ENCODE measurements at regions not wholly inside any gene's neighbourhood (a gene's known extent, or its start where the extent isn't known, plus 50 kb on each side); places are given as distances from the start of the nearest gene placed in this dataset.

DNA sequence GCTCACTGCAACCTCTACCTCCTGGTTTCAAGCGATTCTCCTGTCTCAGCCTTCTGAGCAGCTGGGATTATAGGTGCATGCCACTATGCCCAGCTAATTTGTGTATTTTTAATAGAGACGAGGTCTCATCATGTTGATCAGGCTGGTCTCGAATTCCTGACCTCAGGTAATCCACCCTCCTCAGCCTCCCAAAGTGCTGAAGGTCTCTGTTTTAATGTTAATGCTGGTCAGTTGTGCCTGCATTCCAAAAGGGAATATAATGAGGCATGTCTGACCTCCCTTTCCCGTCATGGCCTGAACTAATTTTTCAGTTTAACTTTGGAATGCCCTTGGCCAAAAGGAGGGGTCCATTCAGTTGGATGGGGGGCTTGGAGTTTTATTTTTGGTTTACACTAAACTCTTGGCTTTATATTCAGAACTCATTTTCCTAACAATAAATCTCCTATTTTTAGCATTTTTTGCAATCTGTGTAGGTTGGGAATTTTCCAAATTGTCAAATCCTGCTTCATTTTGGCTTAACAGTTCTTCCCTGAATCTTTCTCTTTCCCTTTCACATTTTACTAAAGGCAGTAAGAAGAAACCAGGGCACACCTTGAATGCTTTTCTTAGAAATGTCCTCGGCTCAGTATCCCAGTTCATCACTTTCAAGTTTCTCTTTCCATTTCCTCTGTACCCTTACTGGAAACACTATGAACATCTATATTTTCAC lies 1175.5 kb downstream of the MAT2B start:
- Mint-ChIP-seq H3K36me3 (ENCODE audit: low read depth) (no peaks in the 10 kb centered on the region), H3K4me3 (no peak overlapping the region), H3K9me3 (ENCODE audit: low read depth) (peaks cover 2% of the 10 kb centered on the region), H3K27ac (no peak overlapping the region), H3K27me3 (no peaks in the 10 kb centered on the region), H3K4me1 (no peaks in the 10 kb centered on the region)
- POLR2A ChIA-PET = no interaction called here
- DNase-seq (no peak), ATAC-seq (no peak)
- CTCF ChIA-PET = no interaction called here
- intact Hi-C loops (cut with DNase I, micrococcal nuclease) = no loop called here

DNA sequence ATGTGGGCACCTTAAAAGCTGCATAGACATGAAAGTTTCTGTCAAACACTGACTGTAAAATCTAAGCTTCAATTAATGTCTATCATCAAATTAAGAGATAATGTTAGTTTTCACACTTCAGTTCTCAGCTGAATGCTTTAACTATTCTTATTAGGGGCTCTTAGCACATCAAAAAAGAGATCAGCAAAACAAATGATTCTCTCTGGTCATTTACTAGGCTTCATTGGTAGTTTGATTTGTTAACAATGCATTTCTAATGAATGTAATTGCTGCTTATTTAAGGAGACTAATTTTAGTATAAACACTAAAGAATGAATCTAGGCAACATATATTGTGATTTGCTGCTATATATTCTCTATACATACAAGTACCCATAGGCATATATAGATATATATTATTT lies 1182.0 kb downstream of the MAT2B start:
- POLR2A ChIA-PET = no interaction called here
- intact Hi-C loops (cut with DNase I, micrococcal nuclease) = no loop called here
- H3K4me3 Mint-ChIP-seq = no peak overlapping the region
- no peaks in the 10 kb centered on the region for H3K27me3 Mint-ChIP-seq
- DNase-seq (no peak), ATAC-seq (no peak)
- CTCF ChIA-PET = no interaction called here
- H3K36me3 Mint-ChIP-seq (ENCODE audit: low read depth) = no peaks in the 10 kb centered on the region
- no peaks in the 10 kb centered on the region for H3K9me3 Mint-ChIP-seq (ENCODE audit: low read depth)
- H3K27ac Mint-ChIP-seq = no peak overlapping the region
- H3K4me1 Mint-ChIP-seq = no peaks in the 10 kb centered on the region

DNA sequence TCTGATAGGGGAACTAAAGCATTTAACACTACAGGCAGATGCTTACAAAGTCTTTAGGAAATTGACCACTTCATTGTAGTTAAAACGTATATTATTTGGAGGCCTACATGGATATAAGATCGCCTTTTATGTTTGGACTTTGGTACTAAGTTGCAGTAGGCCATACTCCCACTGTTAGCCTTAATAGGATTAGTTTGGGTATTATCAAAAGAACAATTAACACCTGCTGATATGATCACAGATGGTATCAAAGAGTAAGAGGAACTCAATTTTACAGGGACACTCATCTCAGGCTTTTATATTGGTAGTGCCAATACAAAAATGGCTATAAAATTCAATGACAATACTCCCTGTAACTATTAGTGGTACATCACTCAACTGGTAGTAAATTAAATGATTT lies 1183.0 kb downstream of the MAT2B start:
- H3K27me3 Mint-ChIP-seq = no peaks in the 10 kb centered on the region
- H3K9me3 Mint-ChIP-seq (ENCODE audit: low read depth) = no peaks in the 10 kb centered on the region
- CTCF ChIA-PET = no interaction called here
- POLR2A ChIA-PET = no interaction called here
- H3K4me1 Mint-ChIP-seq = no peaks in the 10 kb centered on the region
- no peak overlapping the region for H3K4me3 Mint-ChIP-seq
- ATAC-seq (no peak), DNase-seq (no peak)
- intact Hi-C loops (cut with DNase I, micrococcal nuclease) = no loop called here
- no peaks in the 10 kb centered on the region for H3K36me3 Mint-ChIP-seq (ENCODE audit: low read depth)
- H3K27ac Mint-ChIP-seq = no peak overlapping the region

DNA sequence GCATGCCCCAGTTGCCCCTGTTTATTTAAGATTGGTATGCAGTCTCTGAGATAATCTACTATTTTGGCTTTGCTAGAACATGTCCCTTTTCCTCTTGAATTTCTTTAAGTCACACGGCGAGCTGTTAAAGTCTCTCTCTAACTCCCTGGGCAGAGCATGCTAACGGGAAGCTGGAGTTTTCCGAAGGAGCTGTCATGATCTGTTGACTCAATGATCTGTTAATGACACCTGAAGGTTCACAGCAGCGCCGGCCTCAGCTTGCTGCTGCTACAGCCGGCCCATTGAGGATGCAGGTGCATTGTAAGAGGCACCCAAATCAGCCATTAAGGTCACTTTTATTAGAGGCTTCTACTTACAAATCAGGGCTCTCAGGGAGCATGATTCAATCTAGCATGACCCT lies 1203.4 kb downstream of the MAT2B start:
- ChIA-PET POLR2A (no interaction called here), CTCF (no interaction called here)
- H3K36me3 Mint-ChIP-seq (ENCODE audit: low read depth) = no peaks in the 10 kb centered on the region
- no peaks in the 10 kb centered on the region for H3K4me1 Mint-ChIP-seq
- ATAC-seq (no peak), DNase-seq (no peak)
- intact Hi-C loops (cut with DNase I, micrococcal nuclease) = no loop called here
- no peaks in the 10 kb centered on the region for H3K27me3 Mint-ChIP-seq
- no peak overlapping the region for H3K4me3 Mint-ChIP-seq
- H3K9me3 Mint-ChIP-seq (ENCODE audit: low read depth) = peaks cover 4% of the 10 kb centered on the region
- H3K27ac Mint-ChIP-seq = no peak overlapping the region

DNA sequence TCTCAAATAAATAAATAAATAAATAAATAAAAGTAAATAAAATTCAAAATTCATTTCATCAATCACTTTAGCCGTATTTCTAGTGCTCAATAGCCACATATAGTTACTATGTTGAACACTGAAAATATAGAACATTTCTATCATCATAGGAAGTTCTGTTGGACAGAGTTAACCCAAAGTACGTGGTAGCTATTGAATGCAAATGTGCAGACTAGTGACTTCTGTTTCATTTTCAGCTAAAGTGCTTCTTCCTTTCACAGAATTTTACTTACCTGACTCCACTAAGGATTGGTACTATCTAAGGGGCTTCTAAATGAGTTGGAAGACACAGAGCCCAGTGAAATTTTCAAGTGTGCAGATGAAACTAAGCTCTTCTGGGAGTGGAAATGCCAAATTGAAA lies 1208.3 kb downstream of the MAT2B start:
- no peaks in the 10 kb centered on the region for H3K4me1 Mint-ChIP-seq
- H3K27me3 Mint-ChIP-seq = no peaks in the 10 kb centered on the region
- no peak for ATAC-seq
- no peak overlapping the region for H3K4me3 Mint-ChIP-seq
- no peak overlapping the region for H3K27ac Mint-ChIP-seq
- DNase-seq = no peak
- H3K9me3 Mint-ChIP-seq (ENCODE audit: low read depth) = peaks cover 4% of the 10 kb centered on the region
- ChIA-PET POLR2A (no interaction called here), CTCF (no interaction called here)
- H3K36me3 Mint-ChIP-seq (ENCODE audit: low read depth) = no peaks in the 10 kb centered on the region
- intact Hi-C loops (cut with DNase I, micrococcal nuclease) = no loop called here

DNA sequence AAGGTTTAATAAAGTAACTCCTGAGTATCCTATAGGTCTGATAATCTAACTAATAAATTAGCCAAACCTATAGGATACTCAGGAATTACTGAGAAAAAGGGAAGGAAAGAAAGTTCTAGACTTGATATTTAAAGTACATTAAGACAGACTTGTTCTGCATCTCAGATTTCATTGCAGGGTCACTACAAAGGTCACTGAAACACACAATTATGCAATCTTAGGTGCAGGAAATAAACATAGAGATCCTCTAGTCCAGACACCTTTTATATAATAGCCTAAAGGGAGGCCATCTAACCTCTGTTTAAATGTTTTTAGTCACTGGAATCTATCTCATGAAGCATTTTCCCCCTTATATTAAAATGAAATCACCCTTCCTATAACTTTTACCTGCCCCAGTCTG lies 1215.7 kb downstream of the MAT2B start:
- Mint-ChIP-seq H3K36me3 (ENCODE audit: low read depth) (no peaks in the 10 kb centered on the region), H3K9me3 (ENCODE audit: low read depth) (peaks cover 2% of the 10 kb centered on the region), H3K4me1 (no peaks in the 10 kb centered on the region), H3K4me3 (no peak overlapping the region), H3K27me3 (no peaks in the 10 kb centered on the region), H3K27ac (no peak overlapping the region)
- POLR2A ChIA-PET = no interaction called here
- CTCF ChIA-PET = no interaction called here
- ATAC-seq (no peak), DNase-seq (no peak)
- intact Hi-C loops (cut with DNase I, micrococcal nuclease) = no loop called here

DNA sequence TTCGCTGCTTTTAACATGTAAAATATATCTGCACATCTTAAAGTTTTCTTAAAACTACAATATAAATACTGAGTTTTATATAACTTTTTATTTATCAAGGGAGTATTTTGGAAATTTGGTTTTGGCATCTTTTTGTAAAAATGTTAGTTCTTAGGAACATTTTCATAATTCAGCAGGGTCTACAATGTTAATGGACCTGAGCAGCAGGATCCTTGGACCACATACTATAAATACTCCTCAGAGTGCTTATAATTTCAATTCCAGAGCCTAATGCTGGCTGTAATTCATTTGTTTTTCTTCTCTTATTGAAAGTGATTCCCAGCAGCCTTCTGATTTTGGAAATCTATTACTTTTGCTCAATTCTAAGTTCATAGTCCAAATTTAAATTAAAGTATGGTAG lies 1216.2 kb downstream of the MAT2B start:
- Mint-ChIP-seq H3K27ac (no peak overlapping the region), H3K9me3 (ENCODE audit: low read depth) (peaks cover 2% of the 10 kb centered on the region), H3K4me3 (no peak overlapping the region), H3K27me3 (no peaks in the 10 kb centered on the region), H3K36me3 (ENCODE audit: low read depth) (no peaks in the 10 kb centered on the region), H3K4me1 (no peaks in the 10 kb centered on the region)
- ChIA-PET POLR2A (no interaction called here), CTCF (no interaction called here)
- intact Hi-C loops (cut with DNase I, micrococcal nuclease) = no loop called here
- ATAC-seq = no peak
- DNase-seq = no peak

DNA sequence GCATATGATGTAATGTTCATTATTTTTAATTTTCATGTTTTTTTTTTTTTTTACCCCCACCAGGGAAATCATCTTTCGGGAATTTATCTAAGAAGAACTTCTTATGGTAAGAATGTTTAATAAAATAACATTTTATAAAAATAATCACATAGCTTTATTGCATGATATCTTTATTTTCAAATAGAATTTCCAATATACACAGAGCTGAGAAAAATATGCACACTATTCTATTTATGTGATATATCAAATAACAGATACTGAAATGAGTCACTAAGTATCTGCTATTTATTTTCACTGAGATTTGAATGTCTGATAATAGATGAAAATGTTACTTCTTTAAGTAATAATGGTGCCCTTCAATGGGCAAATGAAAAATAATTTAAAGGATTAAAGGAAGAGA lies 1217.3 kb downstream of the MAT2B start:
- POLR2A ChIA-PET = no interaction called here
- intact Hi-C loops (cut with DNase I, micrococcal nuclease) = no loop called here
- no peaks in the 10 kb centered on the region for H3K36me3 Mint-ChIP-seq (ENCODE audit: low read depth)
- peaks cover 2% of the 10 kb centered on the region for H3K9me3 Mint-ChIP-seq (ENCODE audit: low read depth)
- no peak for DNase-seq
- H3K4me3 Mint-ChIP-seq = no peak overlapping the region
- no peaks in the 10 kb centered on the region for H3K4me1 Mint-ChIP-seq
- CTCF ChIA-PET = no interaction called here
- H3K27me3 Mint-ChIP-seq = no peaks in the 10 kb centered on the region
- no peak overlapping the region for H3K27ac Mint-ChIP-seq
- no peak for ATAC-seq

DNA sequence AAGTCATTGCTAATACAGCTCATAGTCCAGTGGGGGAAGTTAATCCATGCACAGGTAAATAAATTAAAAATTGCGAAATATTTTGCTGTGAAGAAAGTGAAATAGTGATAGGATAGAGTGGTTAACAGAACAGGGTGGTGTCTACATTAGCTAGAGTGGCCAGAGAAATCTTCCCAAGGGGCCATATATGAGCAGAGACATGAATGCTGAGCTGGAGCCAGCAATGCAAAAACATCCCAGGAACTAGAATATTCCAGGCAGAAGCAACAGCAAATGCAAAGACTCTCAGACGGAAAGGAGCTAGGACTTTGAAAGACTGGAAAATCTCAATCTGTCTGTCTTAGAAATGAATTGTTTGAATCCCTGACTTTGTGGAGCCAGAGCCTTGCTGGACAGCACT lies 1221.6 kb downstream of the MAT2B start:
- H3K4me3 Mint-ChIP-seq = no peak overlapping the region
- H3K27me3 Mint-ChIP-seq = no peaks in the 10 kb centered on the region
- ChIA-PET CTCF (no interaction called here), POLR2A (no interaction called here)
- no peaks in the 10 kb centered on the region for H3K4me1 Mint-ChIP-seq
- H3K9me3 Mint-ChIP-seq (ENCODE audit: low read depth) = peaks cover 3% of the 10 kb centered on the region
- ATAC-seq (no peak), DNase-seq (no peak)
- intact Hi-C loops (cut with DNase I, micrococcal nuclease) = no loop called here
- H3K36me3 Mint-ChIP-seq (ENCODE audit: low read depth) = no peaks in the 10 kb centered on the region
- H3K27ac Mint-ChIP-seq = no peak overlapping the region

DNA sequence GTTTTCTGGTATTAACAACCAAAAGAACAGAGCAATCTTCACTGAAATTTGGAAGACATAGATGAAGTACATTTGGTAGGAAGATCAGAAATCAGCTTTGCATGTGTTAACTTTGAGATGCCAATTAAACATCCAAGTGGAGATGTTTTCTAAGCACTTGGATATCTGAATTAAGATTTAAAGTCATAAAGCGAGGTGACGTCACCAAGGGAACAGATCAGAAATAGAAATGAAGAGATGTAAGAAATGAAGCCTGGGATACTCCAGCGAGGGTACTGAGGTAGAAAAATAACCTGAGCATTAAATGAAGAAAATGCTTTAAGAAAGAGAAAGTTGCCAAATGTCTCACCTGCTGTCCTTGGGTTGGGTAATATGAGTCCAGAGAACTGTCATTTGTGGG lies 1223.3 kb downstream of the MAT2B start:
- DNase-seq (no peak), ATAC-seq (no peak)
- H3K27ac Mint-ChIP-seq = no peak overlapping the region
- H3K36me3 Mint-ChIP-seq (ENCODE audit: low read depth) = no peaks in the 10 kb centered on the region
- intact Hi-C loops (cut with DNase I, micrococcal nuclease) = no loop called here
- H3K9me3 Mint-ChIP-seq (ENCODE audit: low read depth) = peaks cover 3% of the 10 kb centered on the region
- H3K4me3 Mint-ChIP-seq = no peak overlapping the region
- ChIA-PET CTCF (no interaction called here), POLR2A (no interaction called here)
- no peaks in the 10 kb centered on the region for H3K27me3 Mint-ChIP-seq
- H3K4me1 Mint-ChIP-seq = no peaks in the 10 kb centered on the region

DNA sequence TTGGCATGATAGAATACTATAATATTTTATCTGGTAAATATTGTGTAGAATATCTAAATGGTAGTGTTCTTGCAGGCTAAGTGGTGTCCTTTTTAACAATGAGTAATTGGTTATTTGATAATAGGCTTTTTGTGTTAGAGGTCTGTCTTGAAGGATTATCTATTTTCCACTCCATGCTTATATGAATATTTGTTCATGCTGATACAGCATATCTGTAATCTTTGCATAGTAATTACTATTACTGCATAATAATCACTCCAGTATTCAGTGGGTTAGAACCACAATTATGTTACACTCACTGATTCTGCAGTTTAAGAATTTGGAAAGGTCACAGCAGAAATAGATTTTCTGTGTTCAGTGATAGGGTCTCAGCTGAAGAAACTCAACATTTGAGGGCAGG lies 1229.9 kb downstream of the MAT2B start:
- POLR2A ChIA-PET = no interaction called here
- intact Hi-C loops (cut with DNase I, micrococcal nuclease) = no loop called here

DNA sequence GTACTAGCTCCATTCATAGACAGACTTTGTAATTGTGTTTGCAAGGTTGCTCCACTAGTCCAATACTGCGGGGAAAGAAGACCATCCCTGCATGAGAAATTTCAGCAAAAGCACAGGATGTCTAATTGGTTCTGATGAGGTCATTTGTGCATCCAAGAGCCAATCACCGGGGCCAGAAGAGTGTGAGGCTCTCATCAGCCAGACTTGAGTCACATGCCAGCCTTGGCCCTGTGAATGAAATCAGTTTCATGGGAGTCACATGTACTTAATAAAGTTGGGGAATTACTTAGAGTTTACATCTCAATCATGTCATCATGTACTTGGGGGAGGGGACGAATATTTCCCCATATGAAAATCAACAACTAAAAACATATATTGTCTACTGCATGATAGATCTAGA lies 1236.0 kb downstream of the MAT2B start:
- no peaks in the 10 kb centered on the region for H3K36me3 Mint-ChIP-seq (ENCODE audit: low read depth)
- intact Hi-C loops (cut with DNase I, micrococcal nuclease) = no loop called here
- no peak overlapping the region for H3K4me3 Mint-ChIP-seq
- peaks cover 9% of the 10 kb centered on the region for H3K4me1 Mint-ChIP-seq
- no peaks in the 10 kb centered on the region for H3K27me3 Mint-ChIP-seq
- ATAC-seq (peak; percentile 36), DNase-seq (no peak)
- POLR2A ChIA-PET = no interaction called here
- CTCF ChIA-PET = no interaction called here
- no peak overlapping the region for H3K27ac Mint-ChIP-seq
- peaks cover 4% of the 10 kb centered on the region for H3K9me3 Mint-ChIP-seq (ENCODE audit: low read depth)

More for the DNA sequence above, 1229.9 kb downstream of the MAT2B start:
- no peaks in the 10 kb centered on the region for H3K36me3 Mint-ChIP-seq (ENCODE audit: low read depth)
- no peak overlapping the region for H3K27ac Mint-ChIP-seq
- peaks cover 9% of the 10 kb centered on the region for H3K9me3 Mint-ChIP-seq (ENCODE audit: low read depth)
- H3K4me1 Mint-ChIP-seq = no peaks in the 10 kb centered on the region
- CTCF ChIA-PET = no interaction called here
- no peak overlapping the region for H3K4me3 Mint-ChIP-seq
- DNase-seq (no peak), ATAC-seq (no peak)
- no peaks in the 10 kb centered on the region for H3K27me3 Mint-ChIP-seq

DNA sequence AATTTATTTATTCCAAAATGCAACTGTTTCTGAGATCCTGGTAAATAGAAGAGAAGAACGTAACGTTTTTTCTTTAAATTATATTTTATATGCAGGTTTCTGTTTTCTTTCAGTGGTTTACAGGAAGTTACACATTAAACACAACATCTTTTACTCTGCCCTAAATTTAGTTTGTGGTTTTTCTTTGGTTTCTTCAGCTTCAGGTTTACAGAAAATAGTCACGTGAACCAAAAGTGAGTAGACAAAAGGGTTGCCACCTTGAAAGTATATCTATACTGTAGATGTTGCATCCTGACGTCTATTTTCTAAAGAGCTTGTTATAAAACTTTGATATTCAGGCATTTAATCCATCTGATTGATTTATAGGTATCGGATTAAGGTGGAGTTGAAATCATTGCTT lies 1236.6 kb downstream of the MAT2B start:
- no peak overlapping the region for H3K27ac Mint-ChIP-seq
- H3K36me3 Mint-ChIP-seq (ENCODE audit: low read depth) = no peaks in the 10 kb centered on the region
- intact Hi-C loops (cut with DNase I, micrococcal nuclease) = no loop called here
- no peaks in the 10 kb centered on the region for H3K9me3 Mint-ChIP-seq (ENCODE audit: low read depth)
- CTCF ChIA-PET = interaction anchor here (1.2 kb wide), 1 partner anchor 11 kb away, joined by 4 read pairs; no protein-coding TSS in a partner anchor
- DNase-seq (no peak), ATAC-seq (no peak)
- no peak overlapping the region for H3K4me3 Mint-ChIP-seq
- POLR2A ChIA-PET = interaction anchor here (0.7 kb wide), 1 partner anchor 183 kb away, joined by 5 read pairs; no protein-coding TSS in a partner anchor
- H3K4me1 Mint-ChIP-seq = peaks cover 9% of the 10 kb centered on the region
- no peaks in the 10 kb centered on the region for H3K27me3 Mint-ChIP-seq
